AG09309 (cell line): ENCODE measurements at regions not wholly inside any gene's neighbourhood (a gene's known extent, or its start where the extent isn't known, plus 50 kb on each side); places are given as distances from the start of the nearest gene placed in this dataset.

Source experiments
- DNase-seq: peaks from one replicate; pipeline ENCODE4 v3.0.0-alpha.2; 2010; ENCODE audit warnings: low read depth
- H3K4me3 ChIP-seq: 2 replicates; pipeline ENCODE4 v1.5.1; 2011; ENCODE audit warnings: mild to moderate bottlenecking, low read depth, low read length, moderate library complexity; ENCODE audit not compliant: control insufficient read depth
- CTCF ChIP-seq: IDR thresholded peaks from 2 replicates; pipeline ENCODE4 v1.5.1; 2011; ENCODE audit warnings: mild to moderate bottlenecking, low read depth, low read length, inconsistent platforms; ENCODE audit not compliant: insufficient read depth, control insufficient read depth; ENCODE audit errors: missing control alignments

GRCh38 chr9:31355159-31355882 is 1029.1 kb upstream of the ACO1 start:
- no peak for TF ChIP-seq CTCF
- no peak for DNase-seq
- H3K4me3 ChIP-seq, result no peak overlapping the region

- no peak for DNase-seq
- H3K4me3 ChIP-seq, result no peak overlapping the region
- no peak for TF ChIP-seq CTCF
Observed at GRCh38 chr9:31355965-31356364, 1028.5 kb upstream of the ACO1 start.

GRCh38 chr9:31359071-31359470 is 1025.4 kb upstream of the ACO1 start:
- DNase-seq, result no peak
- no peak for TF ChIP-seq CTCF
- no peak overlapping the region for H3K4me3 ChIP-seq

DNA sequence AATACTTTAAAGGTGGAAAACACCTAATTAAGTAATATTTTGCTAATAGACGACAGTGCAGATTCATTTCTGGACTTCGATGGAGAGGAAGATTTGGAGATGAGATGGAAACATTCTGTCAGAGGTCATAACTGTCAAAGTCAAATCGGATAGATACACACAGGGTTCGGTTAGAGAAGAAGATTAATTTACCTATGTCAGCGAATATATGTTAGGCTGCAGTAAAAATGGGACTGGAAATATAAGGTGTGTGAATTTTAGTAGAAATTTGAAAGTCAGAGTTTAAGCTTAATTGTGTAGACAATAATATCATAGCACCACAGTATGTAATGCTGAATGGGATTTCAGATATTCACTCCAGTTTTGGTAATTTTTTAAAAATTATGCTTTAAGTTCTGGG is 1020.3 kb upstream of the ACO1 start:
- no peak overlapping the region for H3K4me3 ChIP-seq
- TF ChIP-seq CTCF, result no peak
- DNase-seq, result no peak

- TF ChIP-seq CTCF, result no peak
- DNase-seq, result no peak
- no peak overlapping the region for H3K4me3 ChIP-seq
Observed at GRCh38 chr9:31372799-31373587, 1011.5 kb upstream of the ACO1 start.

DNA sequence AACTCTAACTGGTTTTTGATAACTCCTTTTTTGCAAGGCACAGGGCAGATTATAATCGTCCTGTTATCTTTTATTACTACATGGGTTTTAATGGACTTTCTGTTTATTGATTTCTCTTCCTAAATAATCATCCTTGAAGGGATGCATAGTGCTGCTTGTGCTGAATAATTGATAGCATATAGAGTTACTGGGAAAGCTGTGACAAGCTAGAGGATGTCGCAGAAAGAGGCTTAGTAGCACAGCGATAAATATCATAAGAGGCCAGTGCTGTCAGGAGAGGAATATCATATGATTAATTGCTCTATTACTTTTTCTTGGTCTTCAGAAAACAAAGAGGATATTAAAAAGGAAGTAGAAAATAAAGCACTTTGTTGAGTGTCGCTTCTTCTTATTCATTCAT is 1007.1 kb upstream of the ACO1 start:
- H3K4me3 ChIP-seq, result no peak overlapping the region
- no peak for TF ChIP-seq CTCF
- DNase-seq, result no peak

GRCh38 chr9:31388660-31389059 is 995.8 kb upstream of the ACO1 start:
- H3K4me3 ChIP-seq, result no peak overlapping the region
- no peak for TF ChIP-seq CTCF
- no peak for DNase-seq
